ENCODE measurements at regions not wholly inside any gene's neighbourhood (a gene's known extent, or its start where the extent isn't known, plus 50 kb on each side); places are given as distances from the start of the nearest gene placed in this dataset.
"Not testable (repeated sequence)": the region's sequence is repeated elsewhere in the genome, so short reads cannot be mapped to it uniquely, and the experiment has no call there.

GRCh38 chr4:175033162-175033561, 115.0 kb downstream of the ADAM29 start:
- FAIRE-seq (no peak), DNase-seq (ENCODE audit: low spot score) (no peak)

GRCh38 chr4:175034007-175034406, 115.8 kb downstream of the ADAM29 start:
- no peak for FAIRE-seq

DNA sequence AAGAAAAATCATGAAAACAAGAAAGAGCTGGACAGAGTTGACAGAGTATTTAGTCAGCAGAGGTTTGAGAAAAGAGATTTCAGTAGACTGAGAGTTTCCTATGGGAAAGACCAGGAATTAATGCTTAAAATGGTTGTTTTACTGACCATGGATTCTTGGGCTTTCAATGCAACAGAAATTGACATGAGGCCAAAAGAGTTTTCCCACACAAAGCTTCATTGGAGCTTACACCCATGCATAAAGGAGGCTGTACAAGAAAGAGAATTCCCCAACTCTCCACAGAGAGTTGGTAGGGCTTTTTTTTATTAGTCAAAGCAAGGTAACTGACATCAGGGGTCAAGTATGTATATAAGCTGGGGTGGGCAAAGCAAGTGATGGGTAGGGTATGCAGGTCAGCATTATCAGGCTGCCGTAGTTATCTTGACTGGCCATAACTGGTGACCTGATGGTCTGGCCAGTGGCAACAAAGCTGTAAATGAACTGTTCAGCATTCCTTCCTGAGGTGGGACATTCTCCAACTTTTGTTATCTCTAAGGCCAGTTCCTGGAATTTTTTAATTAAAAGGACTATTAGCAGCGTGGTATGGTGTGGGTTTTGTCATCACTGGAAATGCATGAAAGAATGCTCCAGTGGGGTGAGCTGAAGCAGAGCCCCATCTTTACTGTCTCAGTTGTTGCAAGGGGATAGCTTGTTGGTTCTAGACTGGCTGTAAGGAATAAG, 117.0 kb downstream of the ADAM29 start:
- FAIRE-seq: no peak
- peak; percentile 30 for DNase-seq (ENCODE audit: low spot score)

More at GRCh38 chr4:175034007-175034406, 115.8 kb downstream of the ADAM29 start:
- DNase-seq (ENCODE audit: low spot score): no peak

DNA sequence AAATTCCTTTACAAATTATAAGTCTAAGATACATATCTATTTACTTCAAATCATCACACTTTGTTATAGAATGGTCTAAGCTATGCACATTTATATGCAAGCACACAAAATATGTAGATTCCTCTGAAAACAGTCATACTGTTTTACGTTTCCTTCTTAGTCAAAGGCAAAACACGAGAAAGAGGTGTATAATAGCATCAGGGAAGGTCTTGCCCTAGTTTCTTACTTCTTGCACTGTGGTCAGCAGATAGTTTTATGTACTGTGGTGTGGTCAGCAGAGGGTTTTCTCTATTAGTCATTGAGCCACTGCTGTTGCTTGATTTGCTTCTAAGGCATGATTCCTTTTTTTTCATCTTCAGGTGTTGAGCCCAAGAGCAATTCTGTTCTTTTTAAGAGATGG, 117.7 kb downstream of the ADAM29 start:
- DNase-seq (ENCODE audit: low spot score) (peak; percentile 64), FAIRE-seq (no peak)

DNA sequence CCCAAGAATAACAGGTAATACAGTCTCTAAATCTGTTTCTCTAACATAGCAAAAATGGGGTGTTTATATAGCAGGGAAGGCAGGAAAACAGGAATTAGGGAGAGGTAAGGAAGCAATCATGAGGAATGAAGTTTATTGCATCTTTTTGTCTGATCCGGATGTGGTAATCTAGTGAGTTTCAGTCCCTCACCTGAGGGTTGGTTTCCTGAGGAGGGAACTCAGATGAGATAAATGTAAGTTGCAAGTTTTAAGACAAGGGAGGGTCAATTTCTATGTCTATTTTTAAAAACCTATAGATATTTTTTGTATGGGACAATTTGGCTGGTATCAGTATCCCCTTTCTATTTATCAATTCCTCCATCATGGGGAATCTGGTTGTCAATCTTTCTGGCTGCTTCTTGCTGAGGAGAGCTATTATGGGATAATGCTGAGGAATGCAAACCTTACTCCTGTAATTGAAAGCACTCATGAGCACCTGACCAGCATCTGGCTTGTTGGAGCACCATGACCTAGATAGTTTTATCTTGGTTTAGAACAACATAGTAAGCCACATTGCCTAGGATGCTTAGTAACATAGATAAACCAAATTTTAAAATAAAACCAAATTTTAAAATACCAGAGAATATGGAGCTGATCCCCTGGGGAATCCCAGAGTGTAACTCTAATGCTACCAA, 130.1 kb downstream of the ADAM29 start:
- DNase-seq (ENCODE audit: low spot score) (no peak), FAIRE-seq (no peak)

DNA sequence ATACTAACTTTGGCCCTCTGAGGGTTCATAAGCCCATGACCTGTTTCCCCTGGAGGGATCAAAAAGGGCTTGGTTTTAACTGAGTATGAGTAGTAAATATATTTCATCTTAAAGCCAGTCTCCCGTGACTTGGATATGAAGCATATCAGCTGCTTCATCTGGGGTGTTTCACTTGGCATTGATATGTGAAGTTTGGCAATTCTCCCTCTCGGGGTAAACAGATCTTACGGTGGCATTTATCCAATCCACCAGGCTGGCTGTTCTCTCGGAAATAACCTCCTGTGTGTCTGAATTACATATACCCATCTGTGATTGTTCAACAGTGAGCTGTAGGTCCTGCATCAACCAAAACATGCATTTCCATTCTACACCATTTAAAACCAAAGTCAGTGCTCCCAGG, 130.7 kb downstream of the ADAM29 start:
- no peak for FAIRE-seq
- DNase-seq (ENCODE audit: low spot score): no peak

DNA sequence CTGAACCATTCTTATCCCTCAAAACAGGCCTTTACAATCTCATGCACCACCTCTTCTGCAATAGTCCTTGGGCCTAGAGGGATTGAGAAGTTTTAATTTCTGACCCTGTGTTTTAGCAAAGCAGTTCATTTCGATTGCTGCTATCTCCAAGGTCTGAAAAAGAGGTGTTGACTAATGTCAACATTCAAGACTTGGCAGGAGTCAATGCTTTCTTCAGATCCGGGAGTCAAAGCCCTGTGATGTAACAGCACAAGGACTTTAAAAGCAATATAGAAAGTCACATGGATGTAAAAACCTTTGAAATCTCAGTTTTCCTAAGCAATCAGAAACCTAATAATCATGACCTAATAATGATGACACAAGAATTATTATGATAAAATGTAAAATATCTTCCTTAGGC, 133.8 kb downstream of the ADAM29 start:
- no peak for DNase-seq (ENCODE audit: low spot score)
- no peak for FAIRE-seq

DNA sequence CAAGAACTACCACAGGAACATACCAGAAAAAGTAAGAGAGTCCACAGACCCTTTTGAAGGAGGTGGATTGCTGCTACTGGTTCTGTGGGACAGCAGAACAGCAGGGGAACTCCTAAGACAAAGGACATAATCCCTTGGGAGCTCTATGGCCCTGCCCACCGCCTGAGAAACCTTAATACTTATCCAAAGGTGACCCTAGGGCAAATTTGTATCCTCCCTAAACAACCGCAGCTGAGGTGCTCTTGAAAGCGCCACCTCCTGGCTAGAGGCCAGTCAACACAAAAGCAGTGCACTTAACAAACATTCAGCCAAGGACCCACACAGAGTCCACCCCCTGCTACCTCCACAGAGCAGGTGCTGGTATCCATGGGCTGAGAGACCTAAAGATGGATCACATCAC, 136.8 kb downstream of the ADAM29 start:
- no peak for FAIRE-seq

GRCh38 chr4:175062183-175062592, 144.0 kb downstream of the ADAM29 start:
- DNase-seq (ENCODE audit: low spot score) (no peak), FAIRE-seq (no peak)

More for the DNA sequence above, 136.8 kb downstream of the ADAM29 start:
- no peak for DNase-seq (ENCODE audit: low spot score)

DNA sequence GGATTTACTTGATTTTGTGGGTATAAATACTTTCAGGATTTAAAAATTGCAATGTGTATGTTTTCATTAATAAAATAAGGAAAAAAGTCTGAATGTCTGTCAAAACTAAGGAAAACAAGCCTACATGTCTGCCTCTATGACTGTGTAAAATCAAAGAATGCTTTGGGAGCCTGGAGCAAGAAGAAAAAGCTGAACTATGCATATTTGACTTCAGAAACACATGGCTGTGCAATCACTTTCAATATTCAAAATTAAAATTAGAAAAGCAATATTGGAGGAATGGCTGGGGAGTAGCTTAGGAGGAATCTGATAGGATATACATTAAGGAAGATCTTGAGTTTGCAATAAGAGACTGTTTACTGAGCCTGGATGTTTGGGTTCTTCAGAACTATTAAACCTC, 147.1 kb downstream of the ADAM29 start:
- no peak for FAIRE-seq
- no peak for DNase-seq (ENCODE audit: low spot score)

DNA sequence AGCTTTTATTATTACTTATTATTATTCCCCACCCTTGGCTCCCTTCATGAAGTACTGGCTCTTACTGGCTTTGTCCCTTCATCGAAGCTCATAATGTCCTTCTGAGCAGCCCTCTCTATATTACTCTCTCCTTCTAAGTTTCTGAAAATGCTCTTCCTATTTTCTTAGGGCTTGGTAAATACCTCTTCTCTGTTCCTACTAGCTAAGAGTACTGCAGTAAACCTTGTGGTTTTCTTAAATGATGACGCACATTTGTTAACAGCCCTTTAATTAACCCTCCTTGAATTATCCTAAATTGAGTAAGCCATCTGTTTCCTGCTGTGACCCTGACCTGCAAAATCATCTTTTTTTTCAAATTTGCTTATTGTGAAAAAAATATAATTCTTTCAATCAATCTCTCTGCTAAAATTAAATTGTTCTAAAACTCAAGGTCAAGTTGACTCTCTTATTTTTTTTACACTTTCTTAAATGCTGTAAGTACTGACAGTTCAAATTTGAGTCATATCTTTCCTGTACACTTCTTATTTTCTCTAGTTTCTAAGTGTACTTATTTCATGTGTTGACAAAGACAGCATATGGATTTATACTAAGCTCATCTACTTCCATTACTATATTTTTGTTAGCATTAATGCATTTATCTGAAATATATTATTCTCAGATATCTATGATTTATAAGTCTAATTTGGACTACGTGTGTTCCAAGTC, 148.9 kb downstream of the ADAM29 start:
- DNase-seq (ENCODE audit: low spot score) (no peak), FAIRE-seq (no peak)

GRCh38 chr4:175068266-175068665, 150.1 kb downstream of the ADAM29 start:
- DNase-seq (ENCODE audit: low spot score) (no peak), FAIRE-seq (no peak)

- FAIRE-seq (no peak), DNase-seq (ENCODE audit: low spot score) (no peak)
Measured at GRCh38 chr4:175070444-175070843, 152.3 kb downstream of the ADAM29 start.

GRCh38 chr4:175071123-175071522, 153.0 kb downstream of the ADAM29 start:
- FAIRE-seq (no peak), DNase-seq (ENCODE audit: low spot score) (no peak)

DNA sequence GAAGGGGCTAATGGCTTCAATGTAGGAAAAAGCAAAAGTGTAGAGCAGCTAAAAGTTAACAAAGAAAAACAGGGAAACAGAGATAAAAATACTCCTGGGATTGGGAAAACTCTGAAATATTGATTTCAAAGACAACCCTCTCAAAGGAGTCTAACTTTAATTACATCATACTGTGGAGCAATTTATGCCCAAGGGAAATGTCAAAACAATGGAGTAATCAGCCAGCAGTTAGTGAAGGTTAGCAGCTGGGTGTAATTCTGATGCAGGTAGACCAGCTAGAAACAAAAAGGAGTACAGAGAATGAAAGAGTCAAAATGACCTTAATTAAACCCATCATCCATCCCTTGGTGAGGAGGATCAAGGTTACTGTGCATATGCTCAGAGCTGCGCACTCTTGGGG, 169.0 kb downstream of the ADAM29 start:
- no peak for FAIRE-seq
- no peak for DNase-seq (ENCODE audit: low spot score)

- DNase-seq (ENCODE audit: low spot score): no peak
- FAIRE-seq: no peak
Measured at GRCh38 chr4:175090116-175090515, 172.0 kb downstream of the ADAM29 start.

DNA sequence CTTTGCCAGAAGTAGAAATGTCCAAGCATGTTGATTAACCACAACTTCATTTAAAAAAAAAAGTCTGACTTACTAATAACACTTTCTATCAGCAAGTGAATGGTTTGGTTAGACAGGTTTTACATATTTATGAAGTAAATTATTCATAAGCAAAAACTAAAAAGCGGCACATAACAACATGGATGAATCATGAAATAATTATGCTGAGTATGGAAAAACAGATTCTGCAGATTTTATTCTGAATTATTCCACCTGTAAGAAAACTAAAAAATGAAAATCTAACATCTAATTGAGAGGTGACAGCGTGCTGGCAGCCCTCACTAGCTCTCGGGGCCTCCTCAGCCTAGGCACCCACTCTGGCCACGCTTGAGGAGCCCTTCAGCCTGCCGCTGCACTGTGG, 173.5 kb downstream of the ADAM29 start:
- FAIRE-seq: no peak
- DNase-seq (ENCODE audit: low spot score): no peak

DNA sequence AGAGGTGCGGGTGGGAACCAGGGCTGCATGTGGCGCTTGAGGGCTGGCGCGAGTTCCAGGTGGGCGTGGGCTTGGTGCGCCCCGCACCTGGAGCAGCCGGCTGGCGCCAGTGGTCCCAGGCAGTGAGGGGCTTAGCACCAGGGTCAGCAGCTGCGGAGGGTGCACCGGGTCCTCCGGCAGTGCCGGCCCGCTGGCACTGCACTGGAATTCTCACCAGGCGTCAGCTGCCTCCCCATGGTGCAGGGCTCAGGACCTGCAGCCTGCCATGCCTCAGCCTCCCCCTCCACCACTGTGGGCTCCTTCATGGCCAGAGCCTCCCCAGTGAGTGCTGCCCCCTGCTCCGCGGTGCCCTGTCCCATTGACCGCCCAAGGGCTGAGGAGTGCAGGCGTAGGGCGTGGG, 174.0 kb downstream of the ADAM29 start:
- FAIRE-seq (no peak), DNase-seq (ENCODE audit: low spot score) (no peak)

DNA sequence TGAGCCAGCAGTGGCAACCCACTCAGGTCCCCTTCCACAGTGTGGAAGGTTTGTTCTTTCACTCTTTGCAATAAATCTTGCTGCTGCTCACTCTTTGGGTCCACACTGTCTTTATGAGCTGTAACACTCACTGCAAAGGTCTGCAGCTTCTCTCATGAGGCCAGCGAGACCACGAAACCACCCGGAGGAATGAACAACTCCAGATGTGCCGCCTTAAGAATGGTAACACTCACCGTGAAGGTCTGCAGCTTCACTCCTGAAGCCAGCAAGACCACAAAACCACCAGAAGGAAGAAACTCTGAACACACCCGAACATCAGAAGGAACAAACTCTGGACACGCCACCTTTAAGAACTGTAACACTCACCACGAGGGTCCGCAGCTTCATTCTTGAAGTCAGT, 174.9 kb downstream of the ADAM29 start:
- not testable (repeated sequence) for DNase-seq (ENCODE audit: low spot score); FAIRE-seq

DNA sequence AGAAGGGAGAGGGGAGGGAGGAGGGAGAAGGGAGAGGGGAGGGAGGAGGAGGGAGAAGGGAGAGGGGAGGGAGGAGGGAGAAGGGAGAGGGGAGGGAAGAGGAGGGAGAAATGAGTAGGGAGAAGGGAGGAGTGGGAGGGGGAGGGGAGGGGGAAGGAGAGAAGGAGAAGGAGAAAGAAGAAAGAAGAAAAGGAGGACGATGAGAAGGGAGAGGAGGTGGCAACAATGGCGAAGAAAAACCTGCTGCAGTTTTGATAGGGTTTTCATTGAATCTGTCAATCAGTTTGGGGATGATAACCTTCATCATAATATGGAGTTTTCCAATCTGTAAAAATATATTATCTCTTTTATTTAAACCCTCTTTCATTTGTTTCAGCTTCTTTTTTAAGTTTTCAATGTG, 185.2 kb downstream of the ADAM29 start:
- DNase-seq (ENCODE audit: low spot score): no peak
- FAIRE-seq: no peak

DNA sequence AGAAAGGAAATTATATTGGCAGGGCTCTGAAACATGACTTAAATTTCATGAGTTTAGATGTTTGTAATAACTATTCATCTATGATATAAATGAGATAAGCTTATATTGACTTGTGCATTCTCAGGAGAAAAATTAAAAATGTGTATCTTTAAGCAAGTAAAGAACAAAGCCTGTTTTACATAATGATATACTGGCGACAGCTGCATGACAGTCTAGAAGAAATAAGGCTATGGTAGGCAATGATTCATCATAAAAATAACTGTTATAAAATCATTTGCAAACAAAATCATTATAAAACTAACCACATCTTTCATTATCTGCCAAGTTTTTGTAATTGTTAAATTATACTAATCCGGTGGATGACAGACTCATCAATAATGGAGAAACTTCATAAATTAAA, 188.1 kb downstream of the ADAM29 start:
- no peak for DNase-seq (ENCODE audit: low spot score)
- FAIRE-seq: no peak

DNA sequence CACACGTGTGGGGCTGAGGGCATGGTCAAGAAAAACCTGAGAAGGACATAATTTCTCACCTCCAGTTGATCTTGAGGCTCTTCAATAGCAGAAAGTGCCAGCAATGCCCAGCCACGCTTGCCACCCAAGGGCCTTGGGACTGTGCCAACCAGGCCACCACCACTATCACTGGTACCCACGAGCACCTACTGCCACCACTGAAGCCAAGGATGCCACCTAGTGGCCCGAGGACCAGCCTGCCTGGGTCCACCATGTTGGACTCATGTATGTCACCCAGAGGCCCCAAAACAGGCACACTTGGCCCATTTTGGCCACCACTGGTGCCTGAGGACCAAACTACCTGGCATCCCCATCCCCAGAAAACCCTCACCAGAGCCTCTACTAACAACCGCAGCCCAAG, 191.8 kb downstream of the ADAM29 start:
- FAIRE-seq (no peak), DNase-seq (ENCODE audit: low spot score) (no peak)
